Suprapubic skin (tissue), 4 donors: ENCODE measurements at regions not wholly inside any gene's neighbourhood (a gene's known extent, or its start where the extent isn't known, plus 50 kb on each side); places are given as distances from the start of the nearest gene placed in this dataset.

Experiments
- DNase-seq, 2 donors: peaks; one replicate each; pipeline ENCODE4 v3.0.0-alpha.2; 2019; ENCODE audit warnings: low spot score in 2 of 2
- H3K27ac ChIP-seq: fragments of 200-600 bp; sonication (generic); one replicate; pipeline ENCODE4 v1.5.1; 2019
- H3K27me3 ChIP-seq: fragments of 200-600 bp; sonication (generic); one replicate; pipeline ENCODE4 v1.5.1; 2019
- H3K36me3 ChIP-seq: fragments of 200-600 bp; sonication (generic); one replicate; pipeline ENCODE4 v1.5.1; 2019
- H3K4me1 ChIP-seq: fragments of 200-600 bp; sonication (generic); one replicate; pipeline ENCODE4 v1.5.1; 2019
- H3K4me3 ChIP-seq: fragments of 200-600 bp; sonication (generic); one replicate; pipeline ENCODE4 v1.5.1; 2019; ENCODE audit warnings: mild to moderate bottlenecking
- H3K9me3 ChIP-seq: fragments of 200-600 bp; sonication (generic); one replicate; pipeline ENCODE4 v1.5.1; 2019
- EP300 ChIP-seq: sonication (generic); formaldehyde crosslinking; IDR thresholded peaks from one replicate; pipeline ENCODE4 v1.6.1; 2017; ENCODE audit warnings: antibody characterized with exemption
- POLR2A ChIP-seq, 2 donors: fragments of 450-650 bp; IDR thresholded peaks; one replicate each; pipeline ENCODE4 v1.6.1; 2017; ENCODE audit warnings: antibody characterized with exemption in 2 of 2, mild to moderate bottlenecking in 2 of 2, moderate library complexity in 2 of 2
- POLR2AphosphoS5 ChIP-seq, 3 donors: sonication (generic); formaldehyde crosslinking; IDR thresholded peaks; one replicate each; pipeline ENCODE4 v1.6.1; 2017; ENCODE audit warnings: antibody characterized with exemption in 3 of 3
- WGBS: methylation state at CpG from one replicate; pipeline ENCODE4 v1.1.5; 2018; 5-methylcytosine and 5-hydroxymethylcytosine counted together
- TF ChIP-seq, protein P1 (sequence below), 2 donors: fragments of 200-600 bp in 1 of 2; fragments of 450-650 bp in 1 of 2; sonication (generic) in 1 of 2; IDR thresholded peaks; one replicate each; pipeline ENCODE4 v1.5.1; 2016 to 2019; ENCODE audit warnings: antibody characterized with exemption in 2 of 2, mild to moderate bottlenecking in 1 of 2, moderate library complexity in 1 of 2

DNA sequence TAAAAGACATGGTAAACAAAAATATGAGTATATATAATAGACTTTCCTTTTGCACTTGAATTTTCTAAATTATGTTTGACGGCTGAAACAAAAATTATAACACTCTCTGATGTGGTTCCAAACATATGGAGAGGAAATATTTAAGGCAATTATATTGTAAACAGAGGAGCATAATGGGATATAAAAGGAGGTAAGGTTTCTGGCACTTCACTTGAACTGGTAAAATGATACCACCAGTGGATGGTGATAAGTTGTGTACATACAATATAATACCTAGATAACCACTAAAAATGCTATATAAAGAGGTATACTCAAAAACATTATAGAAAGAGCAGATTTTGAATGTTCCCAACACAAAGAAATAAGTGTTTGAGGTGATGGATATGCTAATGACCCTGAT is 192.9 kb upstream of the RAD23B start:
- Histone ChIP-seq H3K9me3 (no peaks in the 10 kb centered on the region), H3K36me3 (no peaks in the 10 kb centered on the region), H3K27me3 (no peaks in the 10 kb centered on the region), H3K27ac (no peak overlapping the region), H3K4me1 (no peaks in the 10 kb centered on the region), H3K4me3 (no peak overlapping the region)
- 48% methylated on average over 1 of the region's 1 CpG for WGBS
- DNase-seq: no peak
- TF ChIP-seq EP300 (no peak), POLR2A (IDR thresholded peaks at IDR 0.05) (no peak), POLR2AphosphoS5 (IDR thresholded peaks at IDR 0.05) (no peak)
- TF ChIP-seq, protein P1, sequence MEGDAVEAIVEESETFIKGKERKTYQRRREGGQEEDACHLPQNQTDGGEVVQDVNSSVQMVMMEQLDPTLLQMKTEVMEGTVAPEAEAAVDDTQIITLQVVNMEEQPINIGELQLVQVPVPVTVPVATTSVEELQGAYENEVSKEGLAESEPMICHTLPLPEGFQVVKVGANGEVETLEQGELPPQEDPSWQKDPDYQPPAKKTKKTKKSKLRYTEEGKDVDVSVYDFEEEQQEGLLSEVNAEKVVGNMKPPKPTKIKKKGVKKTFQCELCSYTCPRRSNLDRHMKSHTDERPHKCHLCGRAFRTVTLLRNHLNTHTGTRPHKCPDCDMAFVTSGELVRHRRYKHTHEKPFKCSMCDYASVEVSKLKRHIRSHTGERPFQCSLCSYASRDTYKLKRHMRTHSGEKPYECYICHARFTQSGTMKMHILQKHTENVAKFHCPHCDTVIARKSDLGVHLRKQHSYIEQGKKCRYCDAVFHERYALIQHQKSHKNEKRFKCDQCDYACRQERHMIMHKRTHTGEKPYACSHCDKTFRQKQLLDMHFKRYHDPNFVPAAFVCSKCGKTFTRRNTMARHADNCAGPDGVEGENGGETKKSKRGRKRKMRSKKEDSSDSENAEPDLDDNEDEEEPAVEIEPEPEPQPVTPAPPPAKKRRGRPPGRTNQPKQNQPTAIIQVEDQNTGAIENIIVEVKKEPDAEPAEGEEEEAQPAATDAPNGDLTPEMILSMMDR (IDR thresholded peaks at IDR 0.05): no peak

DNA sequence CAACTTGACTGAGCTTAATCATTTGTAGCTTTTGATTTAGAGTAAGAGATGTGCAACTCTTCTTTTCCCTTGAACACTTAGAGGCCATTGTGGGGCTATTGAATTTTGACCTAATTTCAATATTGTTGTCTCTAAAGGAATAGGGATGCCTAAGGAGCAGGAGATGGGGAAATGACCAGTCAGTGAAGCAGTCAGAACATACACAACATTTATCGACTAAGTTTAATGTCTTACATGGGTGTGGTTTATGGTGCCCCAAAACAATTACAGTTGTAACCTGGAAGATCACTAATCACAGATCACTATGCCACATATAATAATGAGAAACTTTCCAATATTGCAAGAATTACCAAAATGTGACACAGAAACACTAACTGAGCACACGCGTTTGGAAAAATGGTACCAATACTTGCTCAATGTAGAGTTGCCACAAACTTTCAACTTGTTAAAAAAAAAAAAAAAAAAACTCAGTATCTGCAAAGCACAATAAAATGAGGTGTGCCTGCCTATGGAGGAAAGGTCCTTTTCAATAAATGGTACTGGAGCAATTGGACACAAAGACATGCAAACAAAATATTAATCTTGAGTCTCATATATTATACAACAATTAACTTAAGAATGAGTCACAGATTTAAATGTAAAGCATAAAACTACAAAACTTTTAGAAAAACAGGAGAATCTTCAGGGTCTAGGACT is 189.6 kb upstream of the RAD23B start:
- WGBS: 97% methylated on average over 3 of the region's 3 CpGs
- no peaks in the 10 kb centered on the region for H3K36me3 ChIP-seq
- no peaks in the 10 kb centered on the region for H3K27me3 ChIP-seq
- H3K4me3 ChIP-seq: no peak overlapping the region
- H3K9me3 ChIP-seq: no peaks in the 10 kb centered on the region
- H3K4me1 ChIP-seq: no peaks in the 10 kb centered on the region
- DNase-seq: no peak
- H3K27ac ChIP-seq: no peak overlapping the region
- TF ChIP-seq, protein P1 (IDR thresholded peaks at IDR 0.05): no peak
- no peak for TF ChIP-seq EP300
- TF ChIP-seq POLR2AphosphoS5 (IDR thresholded peaks at IDR 0.05): no peak

DNA sequence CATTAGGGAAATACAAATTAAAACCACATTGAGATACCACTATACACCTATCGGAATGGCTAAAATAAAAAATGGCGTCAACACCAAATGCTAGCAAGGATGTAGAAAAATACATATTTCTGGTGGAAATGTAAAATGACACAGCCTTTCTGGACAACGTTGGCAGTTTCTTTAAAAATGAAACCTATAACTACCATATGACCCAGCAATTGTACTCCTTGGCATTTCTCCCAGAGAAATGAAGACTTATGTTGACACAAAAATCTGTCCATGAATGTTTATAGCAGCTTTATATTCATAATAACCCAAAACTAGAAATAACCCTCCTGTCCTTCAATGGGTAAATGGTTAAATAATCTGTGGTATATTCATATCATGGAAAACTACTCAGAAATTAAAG is 188.7 kb upstream of the RAD23B start:
- no peak overlapping the region for H3K4me3 ChIP-seq
- no peak for DNase-seq
- H3K9me3 ChIP-seq: no peaks in the 10 kb centered on the region
- H3K27ac ChIP-seq: no peak overlapping the region
- no peaks in the 10 kb centered on the region for H3K27me3 ChIP-seq
- H3K4me1 ChIP-seq: no peaks in the 10 kb centered on the region
- WGBS: 72% methylated on average over 3 of the region's 3 CpGs
- TF ChIP-seq EP300: no peak
- H3K36me3 ChIP-seq: no peaks in the 10 kb centered on the region

DNA sequence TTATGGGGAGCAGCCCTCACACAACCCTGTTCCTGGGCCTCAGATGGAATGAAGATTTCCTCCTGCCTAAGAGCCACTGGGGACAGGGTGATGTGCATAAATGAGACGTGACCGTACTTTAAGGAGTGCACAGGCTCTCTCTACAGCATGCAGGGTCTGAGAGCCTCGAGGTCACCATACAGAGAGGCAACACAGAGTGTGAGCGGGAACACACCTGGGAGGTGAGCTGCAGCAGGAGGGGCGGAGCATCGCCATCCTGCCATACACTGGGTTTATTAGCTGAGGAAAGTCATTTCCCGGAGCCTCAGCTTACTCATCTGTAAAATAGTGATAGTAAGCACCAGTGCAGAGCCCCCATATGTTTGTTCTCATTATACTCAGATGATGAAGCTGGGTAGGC is 182.5 kb upstream of the RAD23B start:
- no peak overlapping the region for H3K27ac ChIP-seq
- H3K27me3 ChIP-seq: no peaks in the 10 kb centered on the region
- H3K9me3 ChIP-seq: no peaks in the 10 kb centered on the region
- WGBS: 79% methylated on average over 7 of the region's 7 CpGs
- no peak overlapping the region for H3K4me3 ChIP-seq
- H3K36me3 ChIP-seq: no peaks in the 10 kb centered on the region
- DNase-seq: no peak
- H3K4me1 ChIP-seq: no peaks in the 10 kb centered on the region
- TF ChIP-seq POLR2AphosphoS5 (IDR thresholded peaks at IDR 0.05) (no peak), POLR2A (IDR thresholded peaks at IDR 0.05) (no peak), EP300 (no peak)
- TF ChIP-seq, protein P1 (IDR thresholded peaks at IDR 0.05): no peak

DNA sequence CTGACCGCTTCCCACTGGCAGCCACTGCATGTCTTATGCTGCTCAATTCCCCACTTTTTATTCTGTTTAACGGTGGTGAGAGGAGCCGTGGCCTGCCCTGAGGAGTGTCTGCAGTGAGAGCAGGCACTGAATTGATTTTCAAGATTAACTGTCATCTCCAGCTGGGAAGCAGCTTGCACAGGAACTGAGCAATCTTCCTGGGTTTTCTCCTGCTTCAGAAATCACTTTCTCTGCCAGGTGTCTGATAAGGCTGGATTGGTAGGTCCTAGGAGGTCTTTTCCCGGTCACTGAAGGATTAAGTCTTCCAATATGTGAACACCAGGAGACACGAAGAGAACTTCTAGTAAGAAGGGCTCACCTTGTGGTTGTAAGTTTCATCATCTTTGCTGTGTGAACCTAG is 181.1 kb upstream of the RAD23B start:
- no peak for TF ChIP-seq EP300
- TF ChIP-seq, protein P1 (IDR thresholded peaks at IDR 0.05): no peak
- TF ChIP-seq POLR2A (IDR thresholded peaks at IDR 0.05): no peak
- TF ChIP-seq POLR2AphosphoS5 (IDR thresholded peaks at IDR 0.05): no peak
- Histone ChIP-seq H3K4me3 (no peak overlapping the region), H3K27ac (no peak overlapping the region), H3K36me3 (no peaks in the 10 kb centered on the region), H3K9me3 (no peaks in the 10 kb centered on the region), H3K27me3 (no peaks in the 10 kb centered on the region), H3K4me1 (no peaks in the 10 kb centered on the region)
- 77% methylated on average over 5 of the region's 5 CpGs for WGBS
- no peak for DNase-seq

DNA sequence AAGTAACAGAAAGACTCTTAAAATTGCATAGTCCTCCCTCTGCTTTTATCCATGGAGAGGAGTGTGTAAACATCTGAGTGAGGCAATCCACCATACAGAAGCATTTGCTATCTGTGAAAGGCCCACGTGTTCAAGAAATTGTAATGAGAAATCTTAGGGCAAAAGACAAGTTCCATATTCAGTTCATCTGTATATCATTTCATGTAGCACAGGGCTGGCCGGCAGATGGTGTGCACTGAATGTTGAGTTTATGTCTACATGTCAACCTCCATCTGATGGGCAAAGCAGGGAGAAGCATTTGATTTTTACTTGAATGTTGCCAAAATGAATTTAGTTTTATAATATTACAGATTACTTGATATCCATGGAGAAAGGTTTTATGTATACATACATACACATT is 179.5 kb upstream of the RAD23B start:
- DNase-seq: no peak
- Histone ChIP-seq H3K9me3 (no peaks in the 10 kb centered on the region), H3K27ac (no peak overlapping the region), H3K4me3 (no peak overlapping the region), H3K36me3 (no peaks in the 10 kb centered on the region), H3K27me3 (no peaks in the 10 kb centered on the region), H3K4me1 (no peaks in the 10 kb centered on the region)
- 73% methylated on average over 2 of the region's 2 CpGs for WGBS
- TF ChIP-seq POLR2A (IDR thresholded peaks at IDR 0.05) (no peak), EP300 (no peak), POLR2AphosphoS5 (IDR thresholded peaks at IDR 0.05) (no peak)
- TF ChIP-seq, protein P1 (IDR thresholded peaks at IDR 0.05): no peak
